ENCODE measurements at regions not wholly inside any gene's neighbourhood (a gene's known extent, or its start where the extent isn't known, plus 50 kb on each side); places are given as distances from the start of the nearest gene placed in this dataset.

- H3K4me1 Mint-ChIP-seq = peaks cover 27% of the 10 kb centered on the region
- no peaks in the 10 kb centered on the region for H3K27me3 Mint-ChIP-seq
- H3K4me3 Mint-ChIP-seq = no peak overlapping the region
- intact Hi-C loops (cut with micrococcal nuclease) = no loop called here
- H3K27ac Mint-ChIP-seq = no peak overlapping the region
- peaks cover 10% of the 10 kb centered on the region for H3K36me3 Mint-ChIP-seq (ENCODE audit: low read depth)
- no peak for DNase-seq
- peaks cover 13% of the 10 kb centered on the region for H3K9me3 Mint-ChIP-seq
Measured at GRCh38 chr13:40094056-40094455, 438.6 kb downstream of the COG6 start.

DNA sequence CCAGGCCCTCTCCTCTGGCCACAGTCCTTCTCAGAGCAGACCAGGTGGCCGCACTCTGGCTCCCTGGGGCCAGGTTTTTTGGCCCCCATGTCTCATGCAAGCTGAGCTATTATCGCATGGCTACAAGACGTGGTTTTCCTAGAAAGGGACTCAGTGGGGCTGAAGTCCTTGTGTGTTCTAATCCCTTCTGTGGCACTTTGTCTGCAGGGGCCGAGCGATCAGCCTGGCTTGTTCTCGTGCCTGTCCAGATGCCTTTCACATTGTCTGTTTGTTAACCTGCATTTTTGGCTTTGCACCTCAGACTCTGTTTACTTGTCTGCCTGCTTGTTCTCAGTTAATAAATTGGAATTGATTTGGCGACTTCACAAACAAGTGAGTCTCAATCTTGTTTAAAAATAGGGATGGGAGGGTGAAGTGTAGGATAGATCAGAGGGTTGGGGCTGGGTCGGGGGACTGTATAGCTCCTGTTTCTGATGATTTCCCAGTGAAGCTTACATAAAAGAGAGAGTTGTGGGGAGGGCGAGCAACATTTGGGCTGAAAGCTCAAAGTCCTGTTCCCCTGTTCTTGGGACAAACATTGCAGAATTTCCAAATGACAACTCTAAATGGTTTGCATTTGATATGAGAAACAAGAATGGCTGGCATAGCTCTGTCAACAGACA lies 440.4 kb downstream of the COG6 start:
- Mint-ChIP-seq H3K36me3 (ENCODE audit: low read depth) (peaks cover 15% of the 10 kb centered on the region), H3K27ac (peak overlapping the region; percentile 69), H3K4me3 (no peak overlapping the region), H3K4me1 (peaks cover 29% of the 10 kb centered on the region), H3K27me3 (no peaks in the 10 kb centered on the region), H3K9me3 (peaks cover 18% of the 10 kb centered on the region)
- no peak for DNase-seq
- intact Hi-C loops (cut with micrococcal nuclease) = no loop called here

DNA sequence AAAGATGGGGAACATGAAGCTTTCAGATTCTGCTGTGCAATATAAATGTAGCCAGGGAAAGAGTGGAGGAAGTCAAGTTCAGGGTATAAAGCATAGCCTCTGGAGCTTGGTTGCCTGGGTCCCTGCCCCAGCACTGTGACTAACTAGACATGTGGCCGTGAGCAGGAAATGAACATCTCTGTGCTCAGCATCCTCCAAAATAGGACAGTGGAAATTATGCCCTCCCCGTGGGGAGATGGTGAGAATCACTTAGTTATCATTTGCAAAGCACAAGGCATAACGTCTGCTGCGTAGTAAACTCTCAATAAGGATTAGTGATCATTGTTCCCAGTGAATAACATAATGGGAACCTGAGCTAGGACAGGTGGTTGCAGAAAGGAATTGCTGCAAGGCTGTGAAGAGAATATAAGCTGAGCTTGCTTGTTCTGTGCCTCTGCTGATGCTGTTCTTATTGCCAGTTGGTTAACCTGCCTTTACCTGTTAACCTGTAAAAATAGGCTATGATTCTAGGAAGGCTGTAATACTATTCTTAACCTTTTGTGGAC lies 441.0 kb downstream of the COG6 start:
- peaks cover 23% of the 10 kb centered on the region for H3K9me3 Mint-ChIP-seq
- DNase-seq = peak; percentile 84
- H3K36me3 Mint-ChIP-seq (ENCODE audit: low read depth) = peaks cover 15% of the 10 kb centered on the region
- H3K27ac Mint-ChIP-seq = peak overlapping the region; percentile 69
- H3K27me3 Mint-ChIP-seq = no peaks in the 10 kb centered on the region
- intact Hi-C loops (cut with micrococcal nuclease) = no loop called here
- peaks cover 34% of the 10 kb centered on the region for H3K4me1 Mint-ChIP-seq
- H3K4me3 Mint-ChIP-seq = no peak overlapping the region

- H3K9me3 Mint-ChIP-seq = peaks cover 23% of the 10 kb centered on the region
- no peak overlapping the region for H3K27ac Mint-ChIP-seq
- intact Hi-C loops (cut with micrococcal nuclease) = no loop called here
- no peak for DNase-seq
- H3K4me3 Mint-ChIP-seq = no peak overlapping the region
- H3K27me3 Mint-ChIP-seq = no peaks in the 10 kb centered on the region
- peaks cover 51% of the 10 kb centered on the region for H3K4me1 Mint-ChIP-seq
- H3K36me3 Mint-ChIP-seq (ENCODE audit: low read depth) = peaks cover 15% of the 10 kb centered on the region
Measured at GRCh38 chr13:40098246-40098645, 442.8 kb downstream of the COG6 start.

- peaks cover 55% of the 10 kb centered on the region for H3K4me1 Mint-ChIP-seq
- peaks cover 23% of the 10 kb centered on the region for H3K9me3 Mint-ChIP-seq
- DNase-seq = peak; percentile 76
- peak overlapping the region; percentile 93 for H3K27ac Mint-ChIP-seq
- intact Hi-C loops (cut with micrococcal nuclease) = loop anchor here (1.0 to 10.0 kb wide), 15 partner anchors 7 to 873 kb away; no protein-coding TSS in a partner anchor
- peaks cover 15% of the 10 kb centered on the region for H3K36me3 Mint-ChIP-seq (ENCODE audit: low read depth)
- no peaks in the 10 kb centered on the region for H3K27me3 Mint-ChIP-seq
- H3K4me3 Mint-ChIP-seq = peak overlapping the region; percentile 75
Measured at GRCh38 chr13:40101708-40102359, 446.4 kb downstream of the COG6 start.

DNA sequence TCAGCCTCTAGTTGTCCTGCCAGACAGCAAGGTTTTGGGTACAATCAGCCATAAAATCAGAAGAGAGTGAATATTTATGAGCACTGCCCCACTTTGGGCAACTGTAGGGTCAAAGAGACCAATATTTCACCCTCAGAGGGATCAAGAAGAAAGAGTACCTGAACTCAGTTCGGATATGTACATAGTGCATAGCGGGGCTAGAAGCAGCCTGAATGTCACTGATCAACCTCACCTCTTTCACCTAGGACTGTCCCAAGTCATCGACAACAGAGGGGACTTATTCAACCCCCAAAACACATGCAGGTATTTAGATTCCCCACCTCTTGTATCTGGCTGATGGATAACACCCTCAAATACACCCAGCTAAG lies 446.9 kb downstream of the COG6 start:
- H3K36me3 Mint-ChIP-seq (ENCODE audit: low read depth) = peaks cover 15% of the 10 kb centered on the region
- H3K4me3 Mint-ChIP-seq = peak overlapping the region; percentile 75
- intact Hi-C loops (cut with micrococcal nuclease) = loop anchor here (1.0 to 10.0 kb wide), 14 partner anchors 30 to 872 kb away; no protein-coding TSS in a partner anchor

DNA sequence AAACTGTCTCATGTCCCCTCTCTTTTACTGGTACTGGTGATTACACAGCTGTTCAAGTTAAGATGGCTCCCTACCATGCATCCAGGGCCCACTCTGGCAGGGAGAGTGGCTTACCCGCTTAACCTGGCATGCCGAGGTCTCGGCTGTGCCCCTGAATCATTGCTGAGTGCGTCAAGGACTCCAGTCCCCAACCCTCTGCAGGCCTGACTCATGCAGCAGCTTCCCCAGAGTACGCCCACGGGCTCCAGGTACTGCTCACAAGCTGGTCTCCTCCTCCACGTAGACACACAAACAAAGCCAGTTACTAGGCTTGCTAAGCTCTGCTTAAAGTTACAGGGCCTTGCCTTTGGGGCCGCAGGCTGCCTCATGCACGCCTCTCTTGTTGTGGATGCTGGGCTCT lies 447.4 kb downstream of the COG6 start:
- intact Hi-C loops (cut with micrococcal nuclease) = loop anchor here (1.0 to 10.0 kb wide), 17 partner anchors 13 to 872 kb away; no protein-coding TSS in a partner anchor
- H3K27ac Mint-ChIP-seq = peak overlapping the region; percentile 93
- peaks cover 50% of the 10 kb centered on the region for H3K4me1 Mint-ChIP-seq
- H3K4me3 Mint-ChIP-seq = peak overlapping the region; percentile 75
- peaks cover 17% of the 10 kb centered on the region for H3K9me3 Mint-ChIP-seq
- DNase-seq = peak; percentile 84
- H3K36me3 Mint-ChIP-seq (ENCODE audit: low read depth) = peaks cover 11% of the 10 kb centered on the region
- no peaks in the 10 kb centered on the region for H3K27me3 Mint-ChIP-seq

More for the DNA sequence above, 446.9 kb downstream of the COG6 start:
- no peaks in the 10 kb centered on the region for H3K27me3 Mint-ChIP-seq
- peaks cover 55% of the 10 kb centered on the region for H3K4me1 Mint-ChIP-seq
- DNase-seq = no peak
- peak overlapping the region; percentile 93 for H3K27ac Mint-ChIP-seq
- peaks cover 22% of the 10 kb centered on the region for H3K9me3 Mint-ChIP-seq

- H3K27me3 Mint-ChIP-seq = no peaks in the 10 kb centered on the region
- DNase-seq = no peak
- H3K9me3 Mint-ChIP-seq = peaks cover 12% of the 10 kb centered on the region
- H3K4me1 Mint-ChIP-seq = peaks cover 48% of the 10 kb centered on the region
- intact Hi-C loops (cut with micrococcal nuclease) = loop anchor here (1.0 to 10.0 kb wide), 14 partner anchors 12 to 871 kb away; no protein-coding TSS in a partner anchor
- H3K36me3 Mint-ChIP-seq (ENCODE audit: low read depth) = peaks cover 7% of the 10 kb centered on the region
- H3K27ac Mint-ChIP-seq = peak overlapping the region; percentile 93
- H3K4me3 Mint-ChIP-seq = no peak overlapping the region
Measured at GRCh38 chr13:40103864-40104263, 448.4 kb downstream of the COG6 start.

GRCh38 chr13:40105231-40105630 lies 449.8 kb downstream of the COG6 start:
- H3K36me3 Mint-ChIP-seq (ENCODE audit: low read depth) = peaks cover 2% of the 10 kb centered on the region
- peaks cover 56% of the 10 kb centered on the region for H3K4me1 Mint-ChIP-seq
- intact Hi-C loops (cut with micrococcal nuclease) = loop anchor here (10.0 kb wide), 1 partner anchor 870 kb away; no protein-coding TSS in a partner anchor
- peaks cover 12% of the 10 kb centered on the region for H3K9me3 Mint-ChIP-seq
- DNase-seq = no peak
- H3K4me3 Mint-ChIP-seq = no peak overlapping the region
- H3K27me3 Mint-ChIP-seq = no peaks in the 10 kb centered on the region
- H3K27ac Mint-ChIP-seq = no peak overlapping the region

GRCh38 chr13:40109351-40109844 lies 453.9 kb downstream of the COG6 start:
- no peaks in the 10 kb centered on the region for H3K36me3 Mint-ChIP-seq (ENCODE audit: low read depth)
- H3K9me3 Mint-ChIP-seq = peaks cover 16% of the 10 kb centered on the region
- no peaks in the 10 kb centered on the region for H3K27me3 Mint-ChIP-seq
- peaks cover 21% of the 10 kb centered on the region for H3K4me1 Mint-ChIP-seq
- no peak for DNase-seq
- no peak overlapping the region for H3K4me3 Mint-ChIP-seq
- H3K27ac Mint-ChIP-seq = no peak overlapping the region
- intact Hi-C loops (cut with micrococcal nuclease) = loop anchor here (1.0 to 10.0 kb wide), 3 partner anchors 8 to 865 kb away; no protein-coding TSS in a partner anchor

- peaks cover 3% of the 10 kb centered on the region for H3K36me3 Mint-ChIP-seq (ENCODE audit: low read depth)
- H3K27ac Mint-ChIP-seq = no peak overlapping the region
- peaks cover 16% of the 10 kb centered on the region for H3K9me3 Mint-ChIP-seq
- no peaks in the 10 kb centered on the region for H3K27me3 Mint-ChIP-seq
- H3K4me3 Mint-ChIP-seq = no peak overlapping the region
- H3K4me1 Mint-ChIP-seq = peaks cover 34% of the 10 kb centered on the region
- no peak for DNase-seq
- intact Hi-C loops (cut with micrococcal nuclease) = no loop called here
Measured at GRCh38 chr13:40113643-40114304, 458.3 kb downstream of the COG6 start.

DNA sequence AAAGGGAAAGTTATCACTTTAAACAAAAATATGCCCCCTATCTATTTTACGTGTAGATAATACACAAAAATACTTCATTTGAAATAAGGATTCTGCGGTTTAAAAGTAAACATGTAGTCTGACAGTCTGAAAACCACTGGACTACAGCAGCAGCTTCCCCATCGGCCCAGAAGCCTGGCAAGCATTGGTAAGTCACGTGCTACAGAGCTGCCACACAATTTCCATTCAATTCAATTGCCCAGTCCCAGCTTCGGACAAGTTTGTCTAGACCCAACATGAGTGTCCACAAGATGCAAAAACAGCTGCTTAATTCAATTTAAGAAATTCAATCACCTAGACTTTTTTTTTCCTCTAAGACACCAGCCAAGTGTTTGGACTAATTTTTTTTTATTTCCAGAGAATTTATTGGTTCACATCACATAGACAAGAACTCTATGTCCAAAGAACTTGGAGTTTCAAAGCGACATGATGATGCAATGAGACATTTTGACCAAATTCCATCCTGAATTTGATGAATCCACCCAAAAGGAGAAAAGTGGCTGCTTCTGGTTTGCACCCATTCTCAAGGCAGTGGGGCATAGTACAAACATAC lies 458.9 kb downstream of the COG6 start:
- H3K27me3 Mint-ChIP-seq = no peaks in the 10 kb centered on the region
- H3K9me3 Mint-ChIP-seq = peaks cover 18% of the 10 kb centered on the region
- H3K4me3 Mint-ChIP-seq = no peak overlapping the region
- peaks cover 5% of the 10 kb centered on the region for H3K36me3 Mint-ChIP-seq (ENCODE audit: low read depth)
- DNase-seq = no peak
- intact Hi-C loops (cut with micrococcal nuclease) = no loop called here
- peaks cover 28% of the 10 kb centered on the region for H3K4me1 Mint-ChIP-seq
- no peak overlapping the region for H3K27ac Mint-ChIP-seq

- Mint-ChIP-seq H3K4me1 (peaks cover 22% of the 10 kb centered on the region), H3K9me3 (peaks cover 21% of the 10 kb centered on the region), H3K4me3 (peak overlapping the region; percentile 48), H3K27me3 (no peaks in the 10 kb centered on the region), H3K27ac (peak overlapping the region; percentile 89), H3K36me3 (ENCODE audit: low read depth) (peaks cover 5% of the 10 kb centered on the region)
- DNase-seq = no peak
- intact Hi-C loops (cut with micrococcal nuclease) = no loop called here
Measured at GRCh38 chr13:40115426-40115825, 460.0 kb downstream of the COG6 start.

Data from activated CD4-positive, alpha-beta T cell treated with anti-CD3 and anti-CD28 coated beads, Interleukin-2, amount 10 ng/mL, durations not matched to agents 24 days and 14 days (primary cell).